ENCODE measurements at regions not wholly inside any gene's neighbourhood (a gene's known extent, or its start where the extent isn't known, plus 50 kb on each side); places are given as distances from the start of the nearest gene placed in this dataset.

DNA sequence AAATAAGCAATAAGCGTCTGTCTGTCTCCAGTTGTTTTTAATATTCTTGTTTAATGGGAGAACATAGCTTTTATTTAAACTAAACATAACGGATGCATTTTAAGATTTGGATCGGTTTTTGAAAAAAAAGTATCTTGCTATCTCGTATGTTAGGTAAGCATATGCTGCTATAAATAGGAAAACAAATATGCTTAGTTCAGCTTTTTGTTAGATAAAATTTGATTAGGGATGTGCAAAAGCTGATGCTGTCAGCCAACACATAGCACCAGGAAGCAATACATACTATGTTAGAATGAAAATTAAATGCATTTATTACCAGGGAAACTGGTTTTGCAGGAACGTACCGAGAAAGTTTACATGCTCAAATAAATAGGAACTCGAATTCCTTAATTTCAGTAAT is 843.1 kb upstream of the WWC1 start:
- H3K4me3 ChIP-seq (ENCODE audit: low read length), result no peak overlapping the region
- H3K27ac ChIP-seq (ENCODE audit: low read length), result no peak overlapping the region
- no peaks in the 10 kb centered on the region for H3K9me3 ChIP-seq (ENCODE audit: control insufficient read depth, insufficient read depth, low read length)
- no peaks in the 10 kb centered on the region for H3K36me3 ChIP-seq (ENCODE audit: control insufficient read depth, insufficient read depth, low read length)
- DNase-seq (ENCODE audit: low read depth, low spot score), result no peak
- no peaks in the 10 kb centered on the region for H3K27me3 ChIP-seq (ENCODE audit: control insufficient read depth, insufficient read depth, low read length)
- WGBS (ENCODE audit: insufficient coverage, insufficient read length), result 100% methylated on average over 2 of the region's 7 CpGs
- H3K4me1 ChIP-seq (ENCODE audit: control insufficient read depth, insufficient read depth, low read length), result no peaks in the 10 kb centered on the region

DNA sequence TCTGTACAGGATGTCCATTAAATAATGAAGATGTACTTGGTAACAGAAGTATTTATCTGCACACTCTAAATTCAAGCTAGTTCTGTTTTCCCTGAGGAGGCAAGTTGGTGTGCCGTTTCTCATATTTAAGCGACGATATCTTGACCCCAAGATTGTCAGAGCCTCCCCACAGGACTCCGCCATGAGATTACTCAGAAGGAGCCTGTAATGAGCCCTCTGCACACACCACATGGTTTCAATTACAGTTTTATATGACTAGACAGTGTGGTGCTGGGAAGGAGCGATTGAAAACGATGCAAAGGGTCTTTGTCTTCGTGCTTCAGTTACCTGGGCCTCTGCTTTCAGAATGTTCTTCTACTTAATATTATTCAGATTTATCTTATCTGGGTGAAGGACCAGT is 840.4 kb upstream of the WWC1 start:
- H3K4me3 ChIP-seq (ENCODE audit: low read length), result no peak overlapping the region
- WGBS (ENCODE audit: insufficient coverage, insufficient read length), result no CpG with 5 or more reads among the region's 7 CpGs
- H3K4me1 ChIP-seq (ENCODE audit: control insufficient read depth, insufficient read depth, low read length), result no peaks in the 10 kb centered on the region
- no peak overlapping the region for H3K27ac ChIP-seq (ENCODE audit: low read length)
- H3K36me3 ChIP-seq (ENCODE audit: control insufficient read depth, insufficient read depth, low read length), result no peaks in the 10 kb centered on the region
- H3K27me3 ChIP-seq (ENCODE audit: control insufficient read depth, insufficient read depth, low read length), result no peaks in the 10 kb centered on the region
- no peak for DNase-seq (ENCODE audit: low read depth, low spot score)
- H3K9me3 ChIP-seq (ENCODE audit: control insufficient read depth, insufficient read depth, low read length), result no peaks in the 10 kb centered on the region

DNA sequence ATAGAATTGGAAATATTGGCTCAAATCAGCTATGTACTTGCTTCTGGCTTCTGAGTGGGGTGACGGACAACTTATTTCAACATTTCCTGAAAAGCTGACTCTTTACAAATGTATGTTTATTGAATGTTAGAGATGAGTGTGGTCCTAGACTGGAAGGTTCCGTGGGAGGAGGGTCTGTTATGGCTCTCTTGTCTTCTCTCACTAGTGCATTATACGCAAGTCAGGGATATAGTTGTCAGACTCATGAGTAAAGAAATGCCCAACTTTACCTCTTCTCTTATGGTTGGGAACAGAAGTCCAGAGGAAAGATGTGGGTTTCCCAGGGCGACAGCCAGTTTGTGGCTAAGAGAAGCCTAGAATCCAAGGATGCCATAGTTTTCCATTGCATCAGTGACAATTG is 839.3 kb upstream of the WWC1 start:
- Histone ChIP-seq H3K4me3 (ENCODE audit: low read length) (no peak overlapping the region), H3K9me3 (ENCODE audit: control insufficient read depth, insufficient read depth, low read length) (no peaks in the 10 kb centered on the region)

DNA sequence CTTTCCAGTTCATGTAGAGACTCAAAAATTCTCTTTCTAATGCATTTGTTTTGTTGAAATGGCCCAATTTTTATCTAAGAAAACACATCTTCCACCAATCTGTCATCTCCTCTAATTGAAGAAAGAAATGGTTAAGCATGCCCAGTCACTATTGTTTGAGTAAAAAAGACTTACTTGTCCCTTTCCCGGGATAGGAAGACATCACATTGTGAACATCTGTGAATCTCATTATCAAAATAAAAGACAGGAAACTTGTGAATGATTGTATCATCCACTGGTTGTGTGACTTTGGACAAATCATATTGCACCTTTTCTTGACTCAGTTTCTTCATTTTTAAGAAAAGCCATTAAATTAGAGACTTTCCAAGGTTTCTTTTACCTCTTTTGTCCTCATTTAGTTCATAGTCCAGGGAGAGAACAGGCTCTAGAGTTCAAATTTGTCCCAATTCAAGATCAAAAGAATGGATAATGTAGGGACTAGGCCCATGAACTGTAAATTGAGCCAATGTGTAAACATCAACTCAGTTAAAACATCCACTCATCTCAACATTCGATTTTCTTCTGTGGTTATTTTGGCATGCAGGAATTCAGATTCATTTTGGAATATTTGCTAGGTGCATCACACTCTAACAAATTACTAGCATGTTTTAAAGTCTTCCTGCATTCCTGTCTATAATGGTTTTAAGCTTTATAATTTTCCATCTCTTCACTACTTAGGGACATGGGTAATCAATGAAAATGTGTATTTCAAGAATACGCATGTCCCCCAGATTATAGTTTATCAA is 838.0 kb upstream of the WWC1 start:
- WGBS (ENCODE audit: insufficient coverage, insufficient read length), result no CpG with 5 or more reads among the region's 3 CpGs
- Histone ChIP-seq H3K36me3 (ENCODE audit: control insufficient read depth, insufficient read depth, low read length) (no peaks in the 10 kb centered on the region), H3K9me3 (ENCODE audit: control insufficient read depth, insufficient read depth, low read length) (no peaks in the 10 kb centered on the region)

More for the DNA sequence above, 839.3 kb upstream of the WWC1 start:
- Histone ChIP-seq H3K27ac (ENCODE audit: low read length) (no peak overlapping the region), H3K36me3 (ENCODE audit: control insufficient read depth, insufficient read depth, low read length) (no peaks in the 10 kb centered on the region), H3K27me3 (ENCODE audit: control insufficient read depth, insufficient read depth, low read length) (no peaks in the 10 kb centered on the region), H3K4me1 (ENCODE audit: control insufficient read depth, insufficient read depth, low read length) (no peaks in the 10 kb centered on the region)
- WGBS (ENCODE audit: insufficient coverage, insufficient read length), result no CpG with 5 or more reads among the region's 4 CpGs
- no peak for DNase-seq (ENCODE audit: low read depth, low spot score)

DNA sequence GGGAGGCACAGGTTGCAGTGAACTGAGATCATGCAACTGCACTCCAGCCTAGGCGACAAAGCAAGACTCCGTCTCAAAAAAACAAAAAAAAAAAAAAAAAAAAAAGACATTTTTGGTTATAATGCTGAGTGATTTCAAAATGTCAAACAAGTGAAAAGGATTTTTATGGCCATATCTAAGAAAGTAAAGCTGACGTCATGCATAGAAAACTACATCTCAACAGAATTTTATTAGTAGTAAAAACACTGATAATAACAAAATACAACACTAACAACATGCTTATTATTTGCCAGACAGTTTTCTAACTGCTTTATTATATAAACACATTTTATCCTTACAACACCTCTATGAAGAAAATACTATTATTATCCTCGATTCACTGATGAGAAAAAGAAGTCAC is 833.0 kb upstream of the WWC1 start:
- WGBS (ENCODE audit: insufficient coverage, insufficient read length), result 100% methylated on average over 1 of the region's 4 CpGs
- Histone ChIP-seq H3K27ac (ENCODE audit: low read length) (no peak overlapping the region), H3K4me1 (ENCODE audit: control insufficient read depth, insufficient read depth, low read length) (no peaks in the 10 kb centered on the region)

More for the DNA sequence above, 838.0 kb upstream of the WWC1 start:
- Histone ChIP-seq H3K27ac (ENCODE audit: low read length) (no peak overlapping the region), H3K4me1 (ENCODE audit: control insufficient read depth, insufficient read depth, low read length) (no peaks in the 10 kb centered on the region), H3K27me3 (ENCODE audit: control insufficient read depth, insufficient read depth, low read length) (no peaks in the 10 kb centered on the region), H3K4me3 (ENCODE audit: low read length) (no peak overlapping the region)
- no peak for DNase-seq (ENCODE audit: low read depth, low spot score)

DNA sequence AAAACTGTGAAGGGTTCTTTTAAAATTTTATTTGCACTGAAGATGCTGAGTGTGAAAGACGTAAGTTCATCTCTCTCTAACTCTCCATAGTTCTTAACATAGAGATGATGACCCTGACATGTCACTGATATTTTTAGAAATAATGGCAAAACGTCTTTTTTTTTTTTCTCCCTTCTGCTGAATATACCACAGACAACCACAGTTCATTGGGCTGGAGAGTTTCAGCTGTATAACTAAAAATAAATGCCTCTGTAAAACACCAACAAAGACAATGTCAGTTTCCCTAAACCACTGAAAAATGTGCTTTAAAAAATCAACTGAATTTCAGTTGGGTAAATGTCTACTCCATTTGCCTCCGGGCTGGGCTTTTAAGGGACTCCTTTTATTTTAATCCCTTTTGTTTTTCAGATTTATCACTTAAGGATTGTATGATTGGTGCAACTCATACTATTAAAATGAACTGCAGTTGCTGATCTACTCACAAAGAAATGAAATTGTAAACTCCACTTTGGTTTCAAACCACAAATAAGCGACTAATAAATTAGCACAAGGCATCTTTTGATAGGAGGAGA is 830.9 kb upstream of the WWC1 start:
- Histone ChIP-seq H3K4me3 (ENCODE audit: low read length) (no peak overlapping the region), H3K4me1 (ENCODE audit: control insufficient read depth, insufficient read depth, low read length) (no peaks in the 10 kb centered on the region), H3K27me3 (ENCODE audit: control insufficient read depth, insufficient read depth, low read length) (no peaks in the 10 kb centered on the region), H3K36me3 (ENCODE audit: control insufficient read depth, insufficient read depth, low read length) (no peaks in the 10 kb centered on the region), H3K9me3 (ENCODE audit: control insufficient read depth, insufficient read depth, low read length) (no peaks in the 10 kb centered on the region), H3K27ac (ENCODE audit: low read length) (no peak overlapping the region)
- no peak for DNase-seq (ENCODE audit: low read depth, low spot score)
- no CpG with 5 or more reads among the region's 4 CpGs for WGBS (ENCODE audit: insufficient coverage, insufficient read length)

More for the DNA sequence above, 833.0 kb upstream of the WWC1 start:
- no peak for DNase-seq (ENCODE audit: low read depth, low spot score)
- H3K36me3 ChIP-seq (ENCODE audit: control insufficient read depth, insufficient read depth, low read length), result no peaks in the 10 kb centered on the region
- no peaks in the 10 kb centered on the region for H3K27me3 ChIP-seq (ENCODE audit: control insufficient read depth, insufficient read depth, low read length)
- H3K9me3 ChIP-seq (ENCODE audit: control insufficient read depth, insufficient read depth, low read length), result no peaks in the 10 kb centered on the region
- no peak overlapping the region for H3K4me3 ChIP-seq (ENCODE audit: low read length)

DNA sequence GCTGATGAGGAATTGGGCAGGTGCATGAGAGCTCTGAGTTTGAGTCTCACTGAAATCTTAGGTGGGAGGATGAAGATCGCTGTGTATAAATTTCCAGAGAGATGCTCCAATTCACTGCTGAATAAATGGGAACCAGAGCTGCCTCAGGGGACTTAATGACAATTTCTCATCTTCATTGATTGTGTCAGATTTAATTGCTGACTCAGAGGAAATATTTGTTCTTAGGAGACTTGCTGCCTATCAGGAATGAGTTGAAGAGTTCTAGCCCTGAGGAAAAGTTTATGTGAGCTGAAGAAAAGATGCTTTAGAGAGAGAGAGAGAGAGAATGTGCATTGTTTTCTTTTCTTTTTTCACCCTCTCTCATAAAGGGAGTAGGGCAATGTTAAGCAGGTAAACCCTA is 827.5 kb upstream of the WWC1 start:
- Histone ChIP-seq H3K36me3 (ENCODE audit: control insufficient read depth, insufficient read depth, low read length) (no peaks in the 10 kb centered on the region), H3K9me3 (ENCODE audit: control insufficient read depth, insufficient read depth, low read length) (no peaks in the 10 kb centered on the region), H3K27me3 (ENCODE audit: control insufficient read depth, insufficient read depth, low read length) (no peaks in the 10 kb centered on the region), H3K27ac (ENCODE audit: low read length) (no peak overlapping the region), H3K4me3 (ENCODE audit: low read length) (no peak overlapping the region), H3K4me1 (ENCODE audit: control insufficient read depth, insufficient read depth, low read length) (no peaks in the 10 kb centered on the region)
- no peak for DNase-seq (ENCODE audit: low read depth, low spot score)
- WGBS (ENCODE audit: insufficient coverage, insufficient read length), result no CpG with 5 or more reads among the region's 1 CpG

DNA sequence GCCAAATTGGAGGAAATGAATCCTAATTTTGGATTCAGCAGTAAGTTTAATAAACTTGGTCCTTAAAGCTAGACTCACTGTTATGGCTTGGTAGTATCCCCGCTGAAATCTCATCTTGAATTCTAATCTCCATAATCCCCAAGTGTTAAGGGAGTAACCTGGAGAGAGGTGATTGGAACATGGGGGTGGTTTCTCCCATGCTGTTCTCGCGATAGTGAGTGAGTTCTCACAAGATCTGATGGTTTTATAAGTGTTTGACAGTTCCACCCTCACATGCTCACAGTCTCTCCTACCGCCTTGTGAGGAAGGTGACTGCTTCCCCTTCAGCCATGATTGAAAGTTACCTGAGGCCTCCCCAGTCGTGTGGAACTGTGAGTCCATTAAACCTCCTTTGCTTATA is 824.5 kb upstream of the WWC1 start:
- H3K36me3 ChIP-seq (ENCODE audit: control insufficient read depth, insufficient read depth, low read length), result no peaks in the 10 kb centered on the region
- DNase-seq (ENCODE audit: low read depth, low spot score), result no peak
- H3K4me3 ChIP-seq (ENCODE audit: low read length), result no peak overlapping the region
- no peak overlapping the region for H3K27ac ChIP-seq (ENCODE audit: low read length)
- no peaks in the 10 kb centered on the region for H3K9me3 ChIP-seq (ENCODE audit: control insufficient read depth, insufficient read depth, low read length)
- no CpG with 5 or more reads among the region's 5 CpGs for WGBS (ENCODE audit: insufficient coverage, insufficient read length)
- no peaks in the 10 kb centered on the region for H3K27me3 ChIP-seq (ENCODE audit: control insufficient read depth, insufficient read depth, low read length)
- H3K4me1 ChIP-seq (ENCODE audit: control insufficient read depth, insufficient read depth, low read length), result no peaks in the 10 kb centered on the region

DNA sequence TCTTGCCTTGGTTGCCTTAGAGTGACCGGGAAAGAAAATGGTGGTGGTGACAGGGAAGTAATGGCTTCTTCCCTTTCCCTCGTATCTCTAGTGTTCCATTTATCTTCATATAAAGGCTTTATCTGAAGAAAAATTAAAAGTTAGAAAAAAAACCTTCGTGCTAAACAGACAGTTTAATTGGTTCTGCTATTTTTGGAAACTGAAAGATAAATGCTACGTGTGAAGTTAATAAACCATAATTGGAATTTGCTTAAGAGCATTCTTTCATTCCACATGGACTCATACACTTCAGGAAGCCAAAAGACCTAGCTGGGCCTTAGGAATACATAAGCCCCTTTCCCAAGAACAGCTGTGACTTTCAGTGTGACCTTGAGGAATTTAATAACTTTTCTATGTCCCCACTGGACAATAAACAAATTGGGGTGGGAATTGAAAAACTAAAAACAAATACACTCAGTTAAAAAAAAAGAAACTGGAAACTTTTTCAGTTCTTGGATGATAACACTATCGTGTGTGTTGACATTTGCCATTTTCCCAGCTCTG is 818.8 kb upstream of the WWC1 start:
- H3K4me3 ChIP-seq (ENCODE audit: low read length), result no peak overlapping the region
- no peaks in the 10 kb centered on the region for H3K9me3 ChIP-seq (ENCODE audit: control insufficient read depth, insufficient read depth, low read length)
- WGBS (ENCODE audit: insufficient coverage, insufficient read length), result no CpG with 5 or more reads among the region's 5 CpGs
- H3K4me1 ChIP-seq (ENCODE audit: control insufficient read depth, insufficient read depth, low read length), result no peaks in the 10 kb centered on the region
- DNase-seq (ENCODE audit: low read depth, low spot score), result no peak
- no peaks in the 10 kb centered on the region for H3K27me3 ChIP-seq (ENCODE audit: control insufficient read depth, insufficient read depth, low read length)
- no peak overlapping the region for H3K27ac ChIP-seq (ENCODE audit: low read length)
- no peaks in the 10 kb centered on the region for H3K36me3 ChIP-seq (ENCODE audit: control insufficient read depth, insufficient read depth, low read length)

DNA sequence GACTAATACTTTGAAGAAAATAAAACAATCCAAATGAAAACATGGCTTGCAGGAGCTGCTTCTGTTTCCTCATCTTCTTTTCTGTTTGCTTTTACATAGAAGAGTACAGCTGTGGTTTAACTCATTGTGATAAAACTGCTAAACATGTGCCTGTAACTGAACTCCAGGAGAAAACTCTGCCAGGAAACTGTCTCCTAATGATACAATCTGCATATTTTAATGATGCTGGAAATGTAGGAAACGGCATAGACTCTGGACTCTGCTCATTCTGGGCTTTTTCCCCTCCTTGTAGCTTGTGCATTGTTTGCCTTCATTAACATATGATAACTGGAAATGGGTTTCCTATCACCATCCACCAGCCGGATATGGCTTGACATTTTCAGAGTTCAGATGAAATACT is 813.3 kb upstream of the WWC1 start:
- H3K27ac ChIP-seq (ENCODE audit: low read length), result no peak overlapping the region
- H3K9me3 ChIP-seq (ENCODE audit: control insufficient read depth, insufficient read depth, low read length), result no peaks in the 10 kb centered on the region
- no peaks in the 10 kb centered on the region for H3K27me3 ChIP-seq (ENCODE audit: control insufficient read depth, insufficient read depth, low read length)
- no peak overlapping the region for H3K4me3 ChIP-seq (ENCODE audit: low read length)
- no peak for DNase-seq (ENCODE audit: low read depth, low spot score)
- no peaks in the 10 kb centered on the region for H3K4me1 ChIP-seq (ENCODE audit: control insufficient read depth, insufficient read depth, low read length)
- H3K36me3 ChIP-seq (ENCODE audit: control insufficient read depth, insufficient read depth, low read length), result no peaks in the 10 kb centered on the region
- no CpG with 5 or more reads among the region's 2 CpGs for WGBS (ENCODE audit: insufficient coverage, insufficient read length)

DNA sequence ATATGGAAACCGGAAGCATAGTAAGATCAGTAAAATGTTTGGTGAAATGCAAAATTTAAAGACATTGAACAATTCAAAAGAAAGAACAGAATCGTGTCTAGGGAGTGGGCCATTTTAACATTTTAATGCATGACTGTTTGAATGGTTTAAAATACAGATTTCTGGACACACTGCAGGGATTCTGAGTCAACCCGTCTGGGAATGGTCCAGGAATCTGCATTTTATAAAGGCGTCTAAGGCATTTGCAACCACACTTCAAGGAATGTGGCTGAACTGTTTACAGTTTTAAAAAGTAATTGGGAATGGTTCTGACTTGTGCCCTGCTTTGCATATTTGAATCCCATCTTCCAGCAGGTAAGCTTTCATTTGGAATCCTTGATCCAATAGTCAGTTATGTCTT is 811.7 kb upstream of the WWC1 start:
- Histone ChIP-seq H3K27ac (ENCODE audit: low read length) (no peak overlapping the region), H3K4me3 (ENCODE audit: low read length) (no peak overlapping the region), H3K27me3 (ENCODE audit: control insufficient read depth, insufficient read depth, low read length) (no peaks in the 10 kb centered on the region), H3K36me3 (ENCODE audit: control insufficient read depth, insufficient read depth, low read length) (no peaks in the 10 kb centered on the region), H3K4me1 (ENCODE audit: control insufficient read depth, insufficient read depth, low read length) (no peaks in the 10 kb centered on the region), H3K9me3 (ENCODE audit: control insufficient read depth, insufficient read depth, low read length) (no peaks in the 10 kb centered on the region)
- WGBS (ENCODE audit: insufficient coverage, insufficient read length), result no CpG with 5 or more reads among the region's 4 CpGs
- no peak for DNase-seq (ENCODE audit: low read depth, low spot score)
